Upper lobe of left lung (tissue), 6 donors: ENCODE measurements at regions not wholly inside any gene's neighbourhood (a gene's known extent, or its start where the extent isn't known, plus 50 kb on each side); places are given as distances from the start of the nearest gene placed in this dataset.

ENCODE experiments used
- ATAC-seq, 2 donors: fragments of 200-7000 bp; cut with Tn5 transposase; one replicate each; pipeline ENCODE4 v1.9.1; 2022; ENCODE audit warnings: mild to moderate bottlenecking in 2 of 2, moderate library complexity in 2 of 2; ENCODE audit not compliant: low FRiP score in 2 of 2
- DNase-seq, 2 donors: peaks; one replicate each; pipeline ENCODE4 v3.0.0-alpha.2; 2019 to 2020
- H3K27ac ChIP-seq, 4 donors: fragments of 200-600 bp; sonication (generic); one replicate each; pipeline ENCODE4 v1.5.1; 2016 to 2019
- H3K27me3 ChIP-seq, 4 donors: fragments of 200-600 bp; sonication (generic); one replicate each; pipeline ENCODE4 v1.5.1; 2017 to 2019
- H3K36me3 ChIP-seq, 4 donors: fragments of 200-600 bp; sonication (generic); one replicate each; pipeline ENCODE4 v1.5.1; 2016 to 2019
- H3K4me1 ChIP-seq, 4 donors: fragments of 200-600 bp; sonication (generic); one replicate each; pipeline ENCODE4 v1.5.1; 2018 to 2019
- H3K4me3 ChIP-seq, 4 donors: fragments of 200-600 bp; sonication (generic); one replicate each; pipeline ENCODE4 v1.5.1; 2017 to 2019; ENCODE audit warnings: mild to moderate bottlenecking in 2 of 4, moderate library complexity in 1 of 4
- H3K9me3 ChIP-seq, 4 donors: fragments of 200-600 bp; sonication (generic); one replicate each; pipeline ENCODE4 v1.5.1; 2018 to 2019
- CTCF ChIP-seq, 6 experiments: fragments of 450-650 bp in 4 of 6; fragments of 200-600 bp in 2 of 6; sonication (generic) in 2 of 6; IDR thresholded peaks; one replicate each; pipeline ENCODE4 v1.5.1; 2016 to 2019; ENCODE audit warnings: antibody characterized with exemption in 6 of 6
- EP300 ChIP-seq, 4 donors: sonication (generic); formaldehyde crosslinking; IDR thresholded peaks; one replicate each; pipeline ENCODE4 v1.5.1; 2017; ENCODE audit warnings: antibody characterized with exemption in 4 of 4, control low read depth in 2 of 4
- POLR2A ChIP-seq, 4 donors: fragments of 450-650 bp; IDR thresholded peaks; one replicate each; pipeline ENCODE4 v1.5.1; 2016 to 2017; ENCODE audit warnings: antibody characterized with exemption in 4 of 4, mild to moderate bottlenecking in 2 of 4
- POLR2AphosphoS5 ChIP-seq, 2 donors: sonication (generic); formaldehyde crosslinking; IDR thresholded peaks; one replicate each; pipeline ENCODE4 v1.5.1; 2017; ENCODE audit warnings: antibody characterized with exemption in 2 of 2
- WGBS, 2 donors: methylation state at CpG; one replicate each; pipeline ENCODE4 v1.1.5; 2017 to 2018; 5-methylcytosine and 5-hydroxymethylcytosine counted together
- donor health status: DM: no; HTN: no; CAD: no; lungs with moderate emphysema.
- donor health status: DM: no; HTN: yes; CAD: no; lungs with severe emphysema.

DNA sequence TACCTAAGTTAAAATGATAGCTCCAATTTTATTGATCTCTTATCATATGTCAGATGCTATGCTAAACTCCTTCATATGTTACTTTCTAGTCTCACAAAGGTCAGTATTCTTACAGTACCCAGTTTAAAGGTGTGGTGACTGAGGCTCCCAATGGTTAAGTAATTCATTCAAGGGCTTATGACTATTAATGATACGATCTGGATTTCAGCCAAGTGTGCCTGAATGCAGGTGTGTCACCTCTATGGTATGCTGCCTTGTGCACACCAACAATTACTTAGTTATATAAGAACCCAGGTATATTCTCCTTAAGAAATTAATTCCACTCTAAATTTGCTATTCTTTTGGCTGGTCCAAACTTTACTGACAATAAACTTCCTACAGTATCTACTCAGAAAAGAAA, 84.6 kb upstream of the TRPC4 start:
- H3K9me3 ChIP-seq = no peaks in the 10 kb centered on the region
- no peaks in the 10 kb centered on the region for H3K4me1 ChIP-seq
- no peaks in the 10 kb centered on the region for H3K36me3 ChIP-seq
- ATAC-seq (no peak), DNase-seq (no peak)
- H3K27ac ChIP-seq = no peak overlapping the region
- 47 to 55% methylated on average over 1 of the region's 1 CpG for WGBS, 2 donors
- no peaks in the 10 kb centered on the region for H3K27me3 ChIP-seq
- TF ChIP-seq POLR2AphosphoS5 (IDR thresholded peaks at IDR 0.05) (no peak), POLR2A (IDR thresholded peaks at IDR 0.05) (no peak), EP300 (IDR thresholded peaks at IDR 0.05) (no peak), CTCF (IDR thresholded peaks at IDR 0.05) (no peak)
- no peak overlapping the region for H3K4me3 ChIP-seq

- TF ChIP-seq POLR2AphosphoS5 (IDR thresholded peaks at IDR 0.05) (no peak), CTCF (IDR thresholded peaks at IDR 0.05) (no peak)
- Histone ChIP-seq H3K4me1 (no peaks in the 10 kb centered on the region), H3K4me3 (no peak overlapping the region), H3K9me3 (no peaks in the 10 kb centered on the region), H3K27me3 (no peaks in the 10 kb centered on the region), H3K36me3 (no peaks in the 10 kb centered on the region), H3K27ac (no peak overlapping the region)
- ATAC-seq (no peak), DNase-seq (no peak)
Measured at GRCh38 chr13:37953696-37954095, 84.1 kb upstream of the TRPC4 start.

GRCh38 chr13:37950016-37950415, 80.4 kb upstream of the TRPC4 start:
- no peaks in the 10 kb centered on the region for H3K27me3 ChIP-seq
- no peaks in the 10 kb centered on the region for H3K4me1 ChIP-seq
- DNase-seq = no peak
- no peaks in the 10 kb centered on the region for H3K36me3 ChIP-seq
- no peak overlapping the region for H3K4me3 ChIP-seq
- H3K27ac ChIP-seq = no peak overlapping the region
- ATAC-seq = no peak
- no peak for TF ChIP-seq CTCF (IDR thresholded peaks at IDR 0.05)
- no peak for TF ChIP-seq EP300 (IDR thresholded peaks at IDR 0.05)
- TF ChIP-seq POLR2AphosphoS5 (IDR thresholded peaks at IDR 0.05) = no peak
- TF ChIP-seq POLR2A (IDR thresholded peaks at IDR 0.05) = no peak
- H3K9me3 ChIP-seq = no peaks in the 10 kb centered on the region
- WGBS, 2 donors = 32 to 47% methylated on average over 1 of the region's 1 CpG

GRCh38 chr13:37947419-37948140, 78.0 kb upstream of the TRPC4 start:
- ATAC-seq (no peak), DNase-seq (no peak)
- Histone ChIP-seq H3K4me3 (no peak overlapping the region), H3K4me1 (no peaks in the 10 kb centered on the region), H3K27me3 (no peaks in the 10 kb centered on the region), H3K36me3 (no peaks in the 10 kb centered on the region), H3K27ac (no peak overlapping the region), H3K9me3 (no peaks in the 10 kb centered on the region)
- 86 to 87% methylated on average over 5 of the region's 5 CpGs for WGBS, 2 donors
- no peak for TF ChIP-seq POLR2AphosphoS5 (IDR thresholded peaks at IDR 0.05)
- no peak for TF ChIP-seq EP300 (IDR thresholded peaks at IDR 0.05)
- no peak for TF ChIP-seq CTCF (IDR thresholded peaks at IDR 0.05)
- TF ChIP-seq POLR2A (IDR thresholded peaks at IDR 0.05) = no peak
